NCI-H1417 (cell line): ENCODE measurements at regions not wholly inside any gene's neighbourhood (a gene's known extent, or its start where the extent isn't known, plus 50 kb on each side); places are given as distances from the start of the nearest gene placed in this dataset.

ENCODE experiments used
- DNase-seq, 3 experiments: peaks; one replicate each; lab custom pipeline; 2025; lab: John Stamatoyannopoulos, UW

DNA sequence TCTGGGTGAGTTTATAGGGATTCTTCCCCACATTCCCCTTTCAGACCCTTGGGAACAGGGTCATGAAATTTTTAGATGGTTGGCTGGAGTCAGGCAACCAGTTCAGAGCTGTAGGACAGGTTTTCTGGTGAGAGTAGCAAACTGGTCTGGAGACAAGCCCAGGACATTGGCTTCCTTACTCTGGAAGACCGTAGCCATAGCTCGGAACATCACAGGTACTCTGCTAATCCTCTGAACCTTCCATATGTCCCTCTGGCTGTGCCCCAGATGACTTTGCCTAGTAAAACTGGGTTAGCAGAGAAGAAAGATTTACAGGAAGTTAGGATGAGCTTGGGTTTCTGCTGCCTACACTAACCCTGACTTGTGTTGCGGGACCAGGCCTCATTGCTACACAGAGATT, 104.5 kb upstream of the MKLN1 start:
- no peak for DNase-seq

GRCh38 chr7:131224996-131225395, 102.7 kb upstream of the MKLN1 start:
- DNase-seq, result no peak

DNA sequence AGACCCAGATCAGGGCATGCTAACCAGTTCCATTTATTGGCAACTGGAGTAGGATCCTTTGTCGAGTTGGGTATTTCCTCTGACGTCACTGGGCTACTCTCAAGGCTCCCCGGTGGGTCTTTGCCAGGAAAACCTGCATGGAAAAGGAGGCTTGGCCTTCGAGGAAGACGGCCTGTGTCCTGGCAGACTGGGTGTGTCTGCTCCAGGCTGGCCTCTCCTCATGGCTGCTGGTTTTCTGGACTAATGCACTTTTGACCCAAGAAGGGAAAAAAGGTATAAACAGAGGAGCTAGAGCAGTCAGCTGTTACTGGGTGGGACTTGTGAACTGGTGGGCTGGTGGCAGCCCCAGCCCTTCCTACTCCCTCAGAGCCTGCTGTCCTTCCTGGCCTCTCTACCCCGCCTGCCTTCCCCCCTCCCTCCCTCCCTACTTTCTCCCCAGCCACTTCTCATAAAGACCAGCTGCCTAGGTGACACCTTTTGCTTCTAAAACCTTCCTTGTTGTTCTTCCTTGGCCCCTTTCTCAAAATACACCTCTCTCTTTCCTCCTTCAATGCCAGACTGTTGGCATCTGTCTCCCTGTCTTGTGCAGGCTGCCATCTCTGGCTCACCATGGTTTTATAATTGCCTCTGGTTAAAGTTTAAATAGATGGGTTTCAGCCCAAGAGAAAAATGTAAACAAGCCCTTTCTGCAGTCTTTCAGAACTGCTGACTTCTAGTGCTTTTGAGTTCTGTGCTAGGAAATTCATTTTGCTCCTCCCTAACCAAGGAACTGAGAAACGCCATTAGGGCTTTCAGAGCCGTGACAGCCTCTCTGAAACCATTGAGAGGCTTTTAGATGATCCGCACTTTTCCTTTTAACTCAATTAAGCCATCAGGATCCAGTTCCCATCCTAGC, 101.8 kb upstream of the MKLN1 start:
- DNase-seq, result peak in 2 of 3 experiments; percentile 27 to 96

DNA sequence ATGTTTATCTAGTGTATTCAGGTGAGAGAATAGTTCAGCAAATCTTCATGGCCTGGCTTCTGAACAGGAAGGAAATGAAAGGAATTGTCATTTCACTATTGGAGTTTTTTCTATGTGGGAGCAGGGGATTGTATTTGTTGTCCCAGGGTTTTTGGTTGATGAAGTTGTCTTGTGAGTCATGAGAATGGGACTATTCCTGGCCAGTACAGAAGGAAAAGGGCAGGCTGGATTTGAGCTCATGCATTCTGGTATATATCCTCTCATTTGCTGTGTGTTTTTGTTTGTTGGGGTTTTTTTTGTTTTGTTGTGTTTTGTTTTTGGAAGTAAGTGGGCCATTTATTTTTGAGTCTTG, 101.2 kb upstream of the MKLN1 start:
- no peak for DNase-seq

DNA sequence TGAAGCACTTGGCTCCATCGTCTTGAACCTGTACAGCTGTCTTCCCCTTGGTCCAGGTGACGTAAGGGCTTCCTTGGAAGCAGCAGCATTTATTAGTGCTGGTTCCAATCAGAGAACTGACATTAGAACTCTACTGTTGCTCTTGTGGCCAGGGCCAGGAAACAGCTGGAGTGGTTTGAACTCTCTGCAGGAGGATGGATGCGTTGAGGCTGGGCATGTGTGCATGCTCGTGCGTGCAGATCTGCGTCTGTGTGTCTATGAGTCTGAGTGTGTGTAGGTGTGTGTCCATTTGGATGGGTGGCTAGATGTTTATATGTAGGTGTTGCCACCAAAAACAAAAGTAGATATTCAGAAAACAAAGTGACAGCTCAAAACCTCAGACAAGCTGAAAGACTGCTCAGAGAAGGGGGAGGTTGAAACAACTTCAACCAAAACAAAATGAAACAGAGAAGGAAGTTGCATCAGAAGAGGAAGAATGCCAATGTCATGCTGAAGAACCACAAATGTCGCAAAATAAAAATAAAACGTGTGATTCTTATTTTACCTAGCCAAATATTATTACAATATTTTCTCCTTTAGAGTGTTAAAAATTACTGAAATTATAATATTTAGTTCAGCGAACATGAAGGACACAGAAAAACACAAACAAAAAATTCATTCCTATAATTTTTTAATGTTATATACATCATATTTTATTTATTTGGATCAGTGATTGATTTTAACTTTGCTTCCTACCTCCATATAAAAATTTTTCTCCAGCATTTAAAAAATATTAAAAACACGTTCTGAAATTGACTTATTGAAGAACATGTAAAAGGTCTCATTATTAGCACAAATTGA, 96.1 kb upstream of the MKLN1 start:
- no peak for DNase-seq

GRCh38 chr7:131232768-131233167, 94.9 kb upstream of the MKLN1 start:
- DNase-seq, result no peak

- DNase-seq, result no peak
Measured at GRCh38 chr7:131233193-131233592, 94.5 kb upstream of the MKLN1 start.

- DNase-seq, result no peak
Measured at GRCh38 chr7:131234719-131235488, 92.8 kb upstream of the MKLN1 start.

GRCh38 chr7:131235489-131236317, 92.0 kb upstream of the MKLN1 start:
- DNase-seq, result peak in 2 of 3 experiments; percentile 38 to 77

- no peak for DNase-seq
Measured at GRCh38 chr7:131236318-131236672, 91.4 kb upstream of the MKLN1 start.

GRCh38 chr7:131238347-131238931, 89.2 kb upstream of the MKLN1 start:
- no peak for DNase-seq

DNA sequence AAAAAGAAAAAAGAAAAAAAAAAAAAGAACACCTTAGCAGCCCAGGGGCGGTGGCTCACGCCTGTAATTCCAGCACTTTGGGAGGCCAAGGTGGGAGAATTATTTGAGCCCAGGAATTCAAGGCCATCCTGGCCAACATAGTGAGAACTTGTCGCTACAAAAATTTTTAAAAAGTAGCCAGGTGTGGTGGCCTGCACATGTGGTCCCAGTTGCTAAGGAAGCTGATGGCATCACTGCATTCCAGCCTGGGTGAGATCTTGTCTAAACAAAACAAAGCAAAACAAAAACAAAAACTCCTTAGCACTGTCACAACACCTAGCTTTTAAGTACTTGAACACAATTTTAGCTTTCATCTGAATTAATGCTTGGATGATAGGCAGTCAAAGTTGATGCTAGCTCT, 86.3 kb upstream of the MKLN1 start:
- DNase-seq, result no peak

GRCh38 chr7:131242123-131242650, 85.5 kb upstream of the MKLN1 start:
- no peak for DNase-seq

GRCh38 chr7:131244259-131244852, 83.3 kb upstream of the MKLN1 start:
- no peak for DNase-seq

DNA sequence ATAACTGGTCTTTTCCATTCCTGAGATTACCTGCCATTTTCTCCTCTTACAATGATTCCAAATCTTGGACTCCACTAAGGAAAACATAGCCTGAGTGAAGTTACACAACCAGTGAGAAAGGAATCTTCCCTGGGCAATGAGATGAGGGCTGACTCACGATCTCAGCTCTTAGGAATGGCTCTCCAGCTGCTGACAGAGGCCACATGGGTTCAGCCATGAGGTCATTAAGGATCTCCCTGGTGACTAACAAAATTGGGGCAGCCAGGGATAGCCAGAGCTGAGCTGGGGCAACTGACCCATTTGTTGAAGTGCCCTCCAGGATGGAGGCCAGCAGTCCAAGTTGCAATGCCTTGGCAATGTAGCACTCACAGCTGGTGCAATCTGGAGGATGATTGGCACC, 78.7 kb upstream of the MKLN1 start:
- DNase-seq, result peak in 1 of 3 experiments; percentile 21

DNA sequence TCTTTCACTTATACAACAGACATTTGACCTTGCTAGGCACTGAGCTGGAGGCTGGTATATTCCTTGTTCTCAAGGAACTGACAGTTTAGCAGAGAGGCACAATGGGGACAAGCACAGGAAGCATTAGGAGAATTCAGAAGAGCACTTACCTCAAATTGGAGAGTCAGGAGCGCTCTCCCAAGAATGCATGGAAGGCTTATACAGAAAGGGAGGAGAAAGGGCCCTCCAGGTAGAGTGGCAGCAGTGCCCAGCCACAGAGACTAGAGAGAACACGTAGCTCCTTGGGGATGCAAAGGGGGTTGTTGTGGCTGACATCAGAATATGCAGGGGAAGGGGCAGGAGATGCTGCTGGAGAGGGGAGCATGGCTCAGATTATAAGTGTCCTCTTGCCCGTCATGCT, 78.2 kb upstream of the MKLN1 start:
- no peak for DNase-seq

- DNase-seq, result peak in 2 of 3 experiments; percentile 58 to 84
Measured at GRCh38 chr7:131250331-131250730, 77.3 kb upstream of the MKLN1 start.

- DNase-seq, result no peak
Measured at GRCh38 chr7:131251371-131251770, 76.3 kb upstream of the MKLN1 start.

GRCh38 chr7:131252976-131253375, 74.7 kb upstream of the MKLN1 start:
- DNase-seq, result no peak

DNA sequence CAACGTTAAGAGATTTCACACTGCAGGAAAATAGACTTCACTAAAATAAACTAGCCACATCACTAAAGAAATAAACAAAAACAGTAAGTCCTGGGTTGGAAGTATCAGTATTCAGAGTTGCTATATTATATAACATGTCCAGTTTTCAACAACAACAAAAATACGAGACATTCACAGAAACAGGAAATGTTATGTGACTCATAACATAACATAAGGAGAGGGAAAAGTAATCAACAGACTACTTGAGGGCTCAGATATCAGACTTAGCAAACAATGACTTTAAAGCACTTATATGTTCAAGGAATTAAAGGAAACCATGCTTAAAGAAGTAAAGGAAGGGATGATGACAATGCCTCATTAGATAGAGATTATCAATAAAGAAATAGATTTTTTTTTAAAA, 73.5 kb upstream of the MKLN1 start:
- no peak for DNase-seq
